Sigmoid colon (tissue), 6 donors: ENCODE measurements at regions not wholly inside any gene's neighbourhood (a gene's known extent, or its start where the extent isn't known, plus 50 kb on each side); places are given as distances from the start of the nearest gene placed in this dataset.

Experiments
- DNase-seq: peaks from one replicate; pipeline ENCODE4 v3.0.0-alpha.2; 2019
- H3K27ac ChIP-seq, 4 donors: fragments of 200-600 bp; sonication (generic); one replicate each; pipeline ENCODE4 v1.5.1; 2016 to 2019; ENCODE audit warnings: mild to moderate bottlenecking in 1 of 4
- H3K27me3 ChIP-seq, 3 donors: fragments of 200-600 bp; sonication (generic); one replicate each; pipeline ENCODE4 v1.5.1; 2019; ENCODE audit warnings: mild to moderate bottlenecking in 1 of 3
- H3K36me3 ChIP-seq, 4 donors: fragments of 200-600 bp; sonication (generic); one replicate each; pipeline ENCODE4 v1.5.1; 2016 to 2019
- H3K4me1 ChIP-seq, 4 donors: fragments of 200-600 bp; sonication (generic); one replicate each; pipeline ENCODE4 v1.5.1; 2017 to 2019
- H3K4me3 ChIP-seq, 4 donors: fragments of 200-600 bp; sonication (generic); one replicate each; pipeline ENCODE4 v1.5.1; 2017 to 2019; ENCODE audit warnings: mild to moderate bottlenecking in 2 of 4, moderate library complexity in 1 of 4
- H3K9me3 ChIP-seq, 4 donors: fragments of 200-600 bp in 3 of 4; sonication (generic) in 3 of 4; one replicate each; pipeline versions ENCODE4 v1.5.1 to v1.6.1; 2013 to 2019
- CTCF ChIP-seq, 4 experiments: fragments of 450-650 bp in 3 of 4; fragments of 200-600 bp in 1 of 4; IDR thresholded peaks; one replicate each; pipeline ENCODE4 v1.5.1; 2016 to 2019; ENCODE audit warnings: antibody characterized with exemption in 4 of 4, mild to moderate bottlenecking in 3 of 4, moderate library complexity in 2 of 4
- EP300 ChIP-seq, 4 donors: sonication (generic); formaldehyde crosslinking; IDR thresholded peaks; one replicate each; pipeline ENCODE4 v1.6.1; 2017; ENCODE audit warnings: antibody characterized with exemption in 4 of 4
- POLR2A ChIP-seq, 2 donors: fragments of 450-650 bp; IDR thresholded peaks; one replicate each; pipeline ENCODE4 v1.6.1; 2016; ENCODE audit warnings: antibody characterized with exemption in 2 of 2, mild to moderate bottlenecking in 2 of 2, moderate library complexity in 2 of 2
- POLR2AphosphoS5 ChIP-seq, 4 donors: sonication (generic); formaldehyde crosslinking; IDR thresholded peaks; one replicate each; pipeline ENCODE4 v1.6.1; 2017; ENCODE audit warnings: antibody characterized with exemption in 4 of 4
- WGBS, 2 donors: extraction: QIAGEN DNeasy Blood & Tissue Kit; methylation state at CpG; one replicate each; pipeline ENCODE4 v1.1.7; 2013; 5-methylcytosine and 5-hydroxymethylcytosine counted together
- intact Hi-C: fragments of 100-400 bp; cut with DNase I; formaldehyde crosslinking; loops from one replicate; pipeline ENCODE4 v1.15.1; 2023
- donor health status: healthy with polysubstance abuse.
- donor health status: healthy.

GRCh38 chr7:1357601-1358271 lies 101.5 kb downstream of the MICALL2 start:
- Histone ChIP-seq H3K4me3 (no peak overlapping the region), H3K36me3 (no peaks in the 10 kb centered on the region), H3K4me1 (no peaks in the 10 kb centered on the region), H3K27me3 (peaks cover 0 to 54% (median 32%) of the 10 kb centered on the region in 3 donors), H3K27ac (no peak overlapping the region), H3K9me3 (peaks cover 0 to 1% (median 0%) of the 10 kb centered on the region in 4 donors)
- intact Hi-C loops: no loop called here
- TF ChIP-seq POLR2AphosphoS5 (IDR thresholded peaks at IDR 0.05): no peak
- TF ChIP-seq CTCF (IDR thresholded peaks at IDR 0.05): no peak
- TF ChIP-seq POLR2A (IDR thresholded peaks at IDR 0.05): no peak
- TF ChIP-seq EP300 (IDR thresholded peaks at IDR 0.05): no peak
- DNase-seq: peak; percentile 53
- 32 to 61% methylated on average over 23 of the region's 23 CpGs for WGBS, 2 donors

DNA sequence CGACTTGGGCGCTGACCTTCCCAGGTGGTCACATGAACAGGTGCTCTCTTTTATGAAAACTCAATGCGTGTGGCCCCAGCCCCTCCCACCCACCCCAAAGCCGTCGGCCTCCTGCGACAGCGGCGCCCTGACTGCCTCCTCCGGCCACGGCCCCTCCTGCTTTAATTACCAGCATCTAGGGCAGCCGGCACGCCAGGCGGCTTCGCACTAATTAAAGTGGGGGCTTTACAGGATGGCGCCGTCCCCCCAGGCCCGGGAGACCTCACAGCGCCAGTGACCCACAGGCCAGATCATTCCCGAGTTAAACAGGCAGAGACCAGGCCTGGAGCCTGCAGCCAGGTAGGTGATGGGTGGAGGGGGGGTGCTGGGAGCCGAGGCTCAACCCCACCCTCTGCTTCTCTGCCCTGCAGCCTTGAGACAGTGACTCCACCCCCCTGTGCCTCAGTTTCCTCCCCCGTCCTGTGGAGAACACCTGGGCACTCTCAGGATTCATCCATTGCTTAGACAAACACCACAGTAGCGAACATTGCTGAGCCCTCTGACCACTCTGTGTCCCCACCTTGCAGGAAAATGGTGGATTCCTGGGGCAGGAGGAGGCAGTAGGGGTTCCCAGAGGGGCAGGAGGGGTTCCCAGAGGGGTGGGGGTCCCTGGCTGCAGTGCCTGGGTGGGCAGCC lies 100.8 kb downstream of the MICALL2 start:
- Histone ChIP-seq H3K27me3 (peaks cover 0 to 46% (median 32%) of the 10 kb centered on the region in 3 donors), H3K4me1 (no peaks in the 10 kb centered on the region), H3K4me3 (no peak overlapping the region), H3K36me3 (no peaks in the 10 kb centered on the region), H3K9me3 (peaks cover 0 to 1% (median 0%) of the 10 kb centered on the region in 4 donors), H3K27ac (no peak overlapping the region)
- DNase-seq: peak; percentile 46
- intact Hi-C loops: no loop called here
- WGBS, 2 donors: 11 to 46% methylated on average over 22 of the region's 22 CpGs
- TF ChIP-seq CTCF (IDR thresholded peaks at IDR 0.05) (no peak), EP300 (IDR thresholded peaks at IDR 0.05) (no peak), POLR2A (IDR thresholded peaks at IDR 0.05) (no peak), POLR2AphosphoS5 (IDR thresholded peaks at IDR 0.05) (no peak)

DNA sequence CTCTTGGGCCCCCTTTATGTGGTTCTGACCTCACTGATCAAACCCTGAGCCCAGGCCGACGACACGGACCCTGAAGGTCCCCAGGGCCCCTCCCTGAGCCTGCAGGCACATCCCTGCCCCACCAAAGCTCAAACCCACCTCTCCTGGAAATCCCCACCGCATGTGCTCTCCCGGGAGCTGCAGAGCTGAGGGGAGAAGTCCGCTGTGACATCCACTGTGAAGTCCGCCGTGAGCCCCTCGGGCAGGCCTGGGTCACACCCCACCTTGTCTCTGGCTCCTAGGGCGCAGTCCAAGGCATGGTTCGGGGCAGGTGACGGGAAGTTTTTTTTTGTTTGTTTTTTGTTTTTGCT lies 100.2 kb downstream of the MICALL2 start:
- Histone ChIP-seq H3K27me3 (peaks cover 0 to 42% (median 33%) of the 10 kb centered on the region in 3 donors), H3K9me3 (peaks cover 0 to 1% (median 0%) of the 10 kb centered on the region in 4 donors), H3K4me3 (no peak overlapping the region), H3K27ac (no peak overlapping the region), H3K4me1 (no peaks in the 10 kb centered on the region), H3K36me3 (no peaks in the 10 kb centered on the region)
- peak; percentile 60 for DNase-seq
- 27 to 60% methylated on average over 12 of the region's 12 CpGs for WGBS, 2 donors
- TF ChIP-seq POLR2A (IDR thresholded peaks at IDR 0.05) (no peak), CTCF (IDR thresholded peaks at IDR 0.05) (no peak), EP300 (IDR thresholded peaks at IDR 0.05) (no peak), POLR2AphosphoS5 (IDR thresholded peaks at IDR 0.05) (no peak)
- intact Hi-C loops: no loop called here

DNA sequence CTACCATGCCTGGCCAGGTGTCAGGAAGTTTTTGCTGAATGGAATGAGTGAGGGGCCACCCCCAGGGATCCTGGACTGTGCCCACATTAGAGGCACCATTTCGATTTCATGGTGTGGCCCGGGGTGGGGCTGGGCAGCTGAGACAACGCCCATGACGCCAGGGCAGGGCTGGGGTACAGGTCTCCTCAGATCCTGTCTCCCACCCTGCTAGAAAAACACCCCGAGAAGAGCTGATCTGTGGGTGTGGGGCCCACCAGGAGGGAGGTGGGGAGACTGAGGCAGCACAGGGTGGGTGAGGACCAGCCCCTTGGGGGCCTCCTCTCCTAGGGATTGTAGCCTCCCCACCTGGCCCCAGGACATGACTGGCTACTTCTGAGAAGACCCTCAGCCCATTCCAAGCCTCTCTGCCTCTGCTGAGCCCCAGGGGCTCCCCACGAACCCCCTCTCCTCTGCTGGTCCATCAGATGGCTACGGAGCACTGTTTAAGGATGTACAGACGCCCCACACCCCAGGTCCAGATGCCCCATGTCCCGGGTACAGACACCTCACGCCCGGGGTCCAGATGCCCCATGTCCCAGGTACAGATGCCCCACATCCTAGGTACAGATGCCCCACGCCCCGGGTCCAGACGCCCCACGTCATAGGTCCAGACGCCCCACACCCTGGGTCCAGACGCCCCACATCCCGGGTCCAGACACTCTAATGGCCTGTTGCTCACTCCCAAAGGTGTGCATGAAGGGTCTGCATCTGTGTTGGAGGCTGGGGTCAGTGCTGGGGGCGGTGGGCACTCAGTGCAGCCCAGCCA lies 99.4 kb downstream of the MICALL2 start:
- intact Hi-C loops: no loop called here
- H3K4me3 ChIP-seq: no peak overlapping the region
- DNase-seq: peak; percentile 48
- H3K27ac ChIP-seq: no peak overlapping the region
- peaks cover 0 to 42% (median 30%) of the 10 kb centered on the region in 3 donors for H3K27me3 ChIP-seq
- WGBS, 2 donors: 72 to 89% methylated on average over 19 of the region's 19 CpGs
- no peak for TF ChIP-seq EP300 (IDR thresholded peaks at IDR 0.05)
- TF ChIP-seq POLR2A (IDR thresholded peaks at IDR 0.05): no peak
- no peak for TF ChIP-seq CTCF (IDR thresholded peaks at IDR 0.05)
- TF ChIP-seq POLR2AphosphoS5 (IDR thresholded peaks at IDR 0.05): no peak
- no peaks in the 10 kb centered on the region for H3K36me3 ChIP-seq
- peaks cover 0 to 1% (median 0%) of the 10 kb centered on the region in 4 donors for H3K9me3 ChIP-seq
- H3K4me1 ChIP-seq: no peaks in the 10 kb centered on the region
